ENCODE measurements at regions not wholly inside any gene's neighbourhood (a gene's known extent, or its start where the extent isn't known, plus 50 kb on each side); places are given as distances from the start of the nearest gene placed in this dataset.

- no peak for DNase-seq (ENCODE audit: insufficient read length, low spot score, missing footprints)
- Histone ChIP-seq H2AFZ (ENCODE audit: low read length) (peak overlapping the region; percentile 26), H3K36me3 (ENCODE audit: insufficient read depth, low read length) (no peaks in the 10 kb centered on the region), H3K4me3 (ENCODE audit: insufficient read depth, low read length) (no peak overlapping the region), H3K9me3 (ENCODE audit: low read depth, low read length) (no peaks in the 10 kb centered on the region), H3K27ac (ENCODE audit: low read depth, low read length) (no peak overlapping the region), H3K4me2 (ENCODE audit: insufficient read depth, low read length) (no peak overlapping the region), H4K20me1 (ENCODE audit: insufficient read depth, low read length) (no peaks in the 10 kb centered on the region), H3K4me1 (ENCODE audit: insufficient read depth, low read length) (no peaks in the 10 kb centered on the region), H3K27me3 (ENCODE audit: insufficient read depth, low read length) (no peaks in the 10 kb centered on the region), H3K79me2 (ENCODE audit: insufficient read depth, low read length) (no peaks in the 10 kb centered on the region)
- no peak for TF ChIP-seq CTCF (IDR thresholded peaks at IDR 0.05; ENCODE audit: extremely low read depth, low read depth, low read length)
Measured at GRCh38 chr9:2469681-2470221, 151.8 kb upstream of the VLDLR start.

GRCh38 chr9:2473681-2474080, 147.9 kb upstream of the VLDLR start:
- no peak for DNase-seq (ENCODE audit: insufficient read length, low spot score, missing footprints)
- Histone ChIP-seq H3K27me3 (ENCODE audit: insufficient read depth, low read length) (no peaks in the 10 kb centered on the region), H2AFZ (ENCODE audit: low read length) (no peak overlapping the region), H3K27ac (ENCODE audit: low read depth, low read length) (no peak overlapping the region), H3K4me1 (ENCODE audit: insufficient read depth, low read length) (no peaks in the 10 kb centered on the region), H3K79me2 (ENCODE audit: insufficient read depth, low read length) (no peaks in the 10 kb centered on the region), H3K4me3 (ENCODE audit: insufficient read depth, low read length) (no peak overlapping the region), H4K20me1 (ENCODE audit: insufficient read depth, low read length) (no peaks in the 10 kb centered on the region), H3K4me2 (ENCODE audit: insufficient read depth, low read length) (no peak overlapping the region), H3K36me3 (ENCODE audit: insufficient read depth, low read length) (no peaks in the 10 kb centered on the region), H3K9me3 (ENCODE audit: low read depth, low read length) (no peaks in the 10 kb centered on the region)
- TF ChIP-seq CTCF (IDR thresholded peaks at IDR 0.05; ENCODE audit: extremely low read depth, low read depth, low read length), result no peak

GRCh38 chr9:2477755-2478154, 143.8 kb upstream of the VLDLR start:
- no peak for TF ChIP-seq CTCF (IDR thresholded peaks at IDR 0.05; ENCODE audit: extremely low read depth, low read depth, low read length)
- no peak for DNase-seq (ENCODE audit: insufficient read length, low spot score, missing footprints)
- Histone ChIP-seq H3K79me2 (ENCODE audit: insufficient read depth, low read length) (no peaks in the 10 kb centered on the region), H3K4me1 (ENCODE audit: insufficient read depth, low read length) (no peaks in the 10 kb centered on the region), H3K27ac (ENCODE audit: low read depth, low read length) (no peak overlapping the region), H3K27me3 (ENCODE audit: insufficient read depth, low read length) (no peaks in the 10 kb centered on the region), H4K20me1 (ENCODE audit: insufficient read depth, low read length) (no peaks in the 10 kb centered on the region), H3K4me3 (ENCODE audit: insufficient read depth, low read length) (no peak overlapping the region), H3K4me2 (ENCODE audit: insufficient read depth, low read length) (no peak overlapping the region), H2AFZ (ENCODE audit: low read length) (no peak overlapping the region), H3K36me3 (ENCODE audit: insufficient read depth, low read length) (no peaks in the 10 kb centered on the region), H3K9me3 (ENCODE audit: low read depth, low read length) (no peaks in the 10 kb centered on the region)

GRCh38 chr9:2478421-2478820, 143.2 kb upstream of the VLDLR start:
- Histone ChIP-seq H3K9me3 (ENCODE audit: low read depth, low read length) (no peaks in the 10 kb centered on the region), H3K27ac (ENCODE audit: low read depth, low read length) (no peak overlapping the region), H2AFZ (ENCODE audit: low read length) (no peak overlapping the region), H3K36me3 (ENCODE audit: insufficient read depth, low read length) (no peaks in the 10 kb centered on the region), H4K20me1 (ENCODE audit: insufficient read depth, low read length) (no peaks in the 10 kb centered on the region), H3K4me2 (ENCODE audit: insufficient read depth, low read length) (no peak overlapping the region), H3K4me3 (ENCODE audit: insufficient read depth, low read length) (no peak overlapping the region), H3K27me3 (ENCODE audit: insufficient read depth, low read length) (no peaks in the 10 kb centered on the region), H3K79me2 (ENCODE audit: insufficient read depth, low read length) (no peaks in the 10 kb centered on the region), H3K4me1 (ENCODE audit: insufficient read depth, low read length) (no peaks in the 10 kb centered on the region)
- DNase-seq (ENCODE audit: insufficient read length, low spot score, missing footprints), result no peak
- no peak for TF ChIP-seq CTCF (IDR thresholded peaks at IDR 0.05; ENCODE audit: extremely low read depth, low read depth, low read length)
